Keratinocyte (primary cell): ENCODE measurements at regions not wholly inside any gene's neighbourhood (a gene's known extent, or its start where the extent isn't known, plus 50 kb on each side); places are given as distances from the start of the nearest gene placed in this dataset.

Source experiments
- DNase-seq: peaks from one replicate; pipeline ENCODE4 v3.0.0-alpha.2; 2011; ENCODE audit warnings: low read depth, missing footprints, low spot score
- FAIRE-seq: peaks from 2 replicates; lab custom pipeline; 2011; peaks lifted over from hg19 to GRCh38; lab: Jason Lieb, UNC
- H2AFZ ChIP-seq: 2 replicates; pipeline ENCODE4 v1.6.0; 2012; ENCODE audit warnings: low read length, control low read depth, inconsistent platforms; ENCODE audit not compliant: control insufficient read depth
- H3K27ac ChIP-seq: 2 replicates; pipeline ENCODE4 v1.5.1; 2011; ENCODE audit warnings: low read length; ENCODE audit not compliant: control insufficient read depth, insufficient read depth
- H3K27me3 ChIP-seq: 3 replicates; pipeline ENCODE4 v1.6.0; 2011; ENCODE audit warnings: low read length; ENCODE audit not compliant: control insufficient read depth, insufficient read depth; ENCODE audit errors: extremely low read depth
- H3K36me3 ChIP-seq, 2 experiments: 2 replicates in 1 of 2; 3 replicates in 1 of 2; pipeline ENCODE4 v1.5.1; 2011; ENCODE audit warnings: low read length in 2 of 2, mild to moderate bottlenecking in 1 of 2; ENCODE audit not compliant: control insufficient read depth in 2 of 2, insufficient read depth in 2 of 2; ENCODE audit errors: extremely low read depth in 1 of 2
- H3K4me1 ChIP-seq: 3 replicates; pipeline ENCODE4 v1.5.1; 2011; ENCODE audit warnings: low read length; ENCODE audit not compliant: control insufficient read depth, insufficient read depth; ENCODE audit errors: extremely low read depth
- H3K4me2 ChIP-seq: 3 replicates; pipeline ENCODE4 v1.6.0; 2011; ENCODE audit warnings: low read depth, low read length; ENCODE audit not compliant: control insufficient read depth, insufficient read depth; ENCODE audit errors: extremely low read depth
- H3K4me3 ChIP-seq, 3 experiments: fragments of 200-600 bp in 1 of 3; sonication (generic) in 1 of 3; 2 replicates in 2 of 3; 3 replicates in 1 of 3; pipeline ENCODE4 v1.5.1; 2011 to 2016; ENCODE audit warnings: low read length in 3 of 3, mild to moderate bottlenecking in 3 of 3, control low read depth in 2 of 3, inconsistent platforms in 1 of 3, low read depth in 1 of 3, mixed read lengths in 1 of 3, mixed run types in 1 of 3, moderate library complexity in 1 of 3; ENCODE audit not compliant: control insufficient read depth in 2 of 3, insufficient read depth in 2 of 3; ENCODE audit errors: extremely low read depth in 1 of 3
- H3K79me2 ChIP-seq: 2 replicates; pipeline ENCODE4 v1.6.0; 2012; ENCODE audit warnings: low read length; ENCODE audit not compliant: control insufficient read depth, insufficient read depth
- H3K9ac ChIP-seq: 3 replicates; pipeline ENCODE4 v1.6.0; 2011; ENCODE audit warnings: low read length; ENCODE audit not compliant: control insufficient read depth, insufficient read depth; ENCODE audit errors: extremely low read depth
- H3K9me1 ChIP-seq: 3 replicates; pipeline ENCODE4 v1.6.0; 2011; ENCODE audit warnings: low read length; ENCODE audit not compliant: control insufficient read depth, insufficient read depth; ENCODE audit errors: extremely low read depth
- H3K9me3 ChIP-seq: 2 replicates; pipeline ENCODE4 v1.5.1; 2012; ENCODE audit warnings: low read depth, low read length; ENCODE audit not compliant: control insufficient read depth
- H4K20me1 ChIP-seq: 3 replicates; pipeline ENCODE4 v1.6.0; 2011; ENCODE audit warnings: low read length; ENCODE audit not compliant: control insufficient read depth, insufficient read depth; ENCODE audit errors: extremely low read depth
- EZH2 ChIP-seq: IDR thresholded peaks from one replicate; pipeline ENCODE4 v1.6.1; 2012; ENCODE audit warnings: inconsistent platforms, mild to moderate bottlenecking, low read length, moderate library complexity
- dilution Hi-C: fragments of 300-500 bp; cut with MboI; formaldehyde crosslinking; loops from one replicate; pipeline ENCODE4 v1.7.0; 2020; ENCODE audit warnings: low sequenced_read_pairs; ENCODE audit not compliant: extremely low pct_ligation_motif_present
- TF ChIP-seq, protein P1 (sequence below), 3 experiments: IDR thresholded peaks in 1 of 3; conservative IDR thresholded peaks in 1 of 3; optimal IDR thresholded peaks in 1 of 3; 2 replicates in 2 of 3; 3 replicates in 1 of 3; pipeline versions ENCODE3 to v1.5.1; 2011; ENCODE audit warnings: low read length in 3 of 3, mild to moderate bottlenecking in 3 of 3, moderate library complexity in 2 of 3, control low read depth in 1 of 3, inconsistent platforms in 1 of 3; ENCODE audit not compliant: insufficient read depth in 2 of 3; ENCODE audit errors: extremely low read depth in 1 of 3

DNA sequence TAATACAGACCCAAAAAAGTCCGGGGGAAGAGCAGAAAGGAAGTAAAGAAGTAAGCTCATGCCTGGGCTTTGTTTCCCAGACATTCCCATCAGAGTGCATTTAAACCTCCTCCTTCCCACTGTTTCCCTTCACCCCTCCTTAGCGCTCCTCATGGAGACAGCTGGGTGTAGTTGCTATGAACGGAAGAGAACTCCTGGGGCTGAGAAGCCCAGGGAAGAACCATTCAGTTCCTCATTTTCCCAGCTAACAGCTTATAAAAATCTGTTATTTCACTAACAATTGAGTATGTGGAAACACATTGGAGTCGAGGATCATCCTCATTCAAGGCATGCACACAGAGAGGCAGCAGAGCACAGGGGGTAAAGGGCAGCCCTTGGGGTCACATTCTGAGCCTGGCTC, 299.3 kb downstream of the SHQ1 start:
- no peak for TF ChIP-seq EZH2
- TF ChIP-seq, protein P1, sequence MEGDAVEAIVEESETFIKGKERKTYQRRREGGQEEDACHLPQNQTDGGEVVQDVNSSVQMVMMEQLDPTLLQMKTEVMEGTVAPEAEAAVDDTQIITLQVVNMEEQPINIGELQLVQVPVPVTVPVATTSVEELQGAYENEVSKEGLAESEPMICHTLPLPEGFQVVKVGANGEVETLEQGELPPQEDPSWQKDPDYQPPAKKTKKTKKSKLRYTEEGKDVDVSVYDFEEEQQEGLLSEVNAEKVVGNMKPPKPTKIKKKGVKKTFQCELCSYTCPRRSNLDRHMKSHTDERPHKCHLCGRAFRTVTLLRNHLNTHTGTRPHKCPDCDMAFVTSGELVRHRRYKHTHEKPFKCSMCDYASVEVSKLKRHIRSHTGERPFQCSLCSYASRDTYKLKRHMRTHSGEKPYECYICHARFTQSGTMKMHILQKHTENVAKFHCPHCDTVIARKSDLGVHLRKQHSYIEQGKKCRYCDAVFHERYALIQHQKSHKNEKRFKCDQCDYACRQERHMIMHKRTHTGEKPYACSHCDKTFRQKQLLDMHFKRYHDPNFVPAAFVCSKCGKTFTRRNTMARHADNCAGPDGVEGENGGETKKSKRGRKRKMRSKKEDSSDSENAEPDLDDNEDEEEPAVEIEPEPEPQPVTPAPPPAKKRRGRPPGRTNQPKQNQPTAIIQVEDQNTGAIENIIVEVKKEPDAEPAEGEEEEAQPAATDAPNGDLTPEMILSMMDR (optimal IDR thresholded peaks at IDR 0.05 in 1 of 3, IDR thresholded peaks at IDR 0.05 in 1 of 3, conservative IDR thresholded peaks at IDR 0.05 in 1 of 3; ENCODE audit: extremely low read depth in 1 of 3, insufficient read depth in 2 of 3, low read length in 3 of 3) = no peak
- Histone ChIP-seq H3K9ac (no peak overlapping the region), H3K27ac (no peak overlapping the region), H3K4me2 (no peak overlapping the region), H3K9me1 (no peaks in the 10 kb centered on the region), H3K4me3 (no peak overlapping the region), H4K20me1 (no peaks in the 10 kb centered on the region), H2AFZ (no peak overlapping the region), H3K36me3 (no peaks in the 10 kb centered on the region), H3K79me2 (no peaks in the 10 kb centered on the region), H3K27me3 (no peaks in the 10 kb centered on the region), H3K9me3 (no peaks in the 10 kb centered on the region), H3K4me1 (no peaks in the 10 kb centered on the region)
- DNase-seq (no peak), FAIRE-seq (no peak)
- dilution Hi-C loops = no loop called here

DNA sequence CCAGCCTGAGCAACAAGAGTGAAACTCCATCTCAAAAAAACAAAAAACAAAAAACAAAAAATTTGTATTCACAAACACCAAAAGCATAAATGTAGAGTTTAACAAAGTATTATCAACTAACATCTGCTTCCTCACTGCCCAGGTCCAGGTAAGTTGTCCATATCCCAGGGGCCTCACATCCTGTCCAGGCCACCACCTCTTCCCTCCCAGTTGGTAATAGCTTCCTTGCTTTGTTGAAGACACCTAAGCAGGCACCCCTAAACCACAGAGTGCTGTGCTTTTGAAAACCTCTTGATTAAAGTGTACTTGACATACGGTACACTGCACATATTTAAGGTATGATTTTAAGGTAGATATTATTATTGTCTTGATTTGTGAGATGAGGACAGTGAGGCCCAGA, 299.8 kb downstream of the SHQ1 start:
- Histone ChIP-seq H3K9me3 (no peaks in the 10 kb centered on the region), H2AFZ (no peak overlapping the region), H3K4me1 (no peaks in the 10 kb centered on the region), H3K4me3 (no peak overlapping the region), H3K9ac (no peak overlapping the region), H3K9me1 (no peaks in the 10 kb centered on the region), H3K4me2 (no peak overlapping the region), H3K27me3 (no peaks in the 10 kb centered on the region), H4K20me1 (no peaks in the 10 kb centered on the region), H3K27ac (no peak overlapping the region), H3K79me2 (no peaks in the 10 kb centered on the region), H3K36me3 (no peaks in the 10 kb centered on the region)
- dilution Hi-C loops = no loop called here
- no peak for DNase-seq
- TF ChIP-seq, protein P1 (optimal IDR thresholded peaks at IDR 0.05 in 1 of 3, IDR thresholded peaks at IDR 0.05 in 1 of 3, conservative IDR thresholded peaks at IDR 0.05 in 1 of 3; ENCODE audit: extremely low read depth in 1 of 3, insufficient read depth in 2 of 3, low read length in 3 of 3) = no peak
- TF ChIP-seq EZH2 = no peak
- no peak for FAIRE-seq
